Dedifferentiated amniotic fluid mesenchymal stem cell (primary cell): ENCODE measurements at regions not wholly inside any gene's neighbourhood (a gene's known extent, or its start where the extent isn't known, plus 50 kb on each side); places are given as distances from the start of the nearest gene placed in this dataset.

Experiments used
- DNase-seq: peaks from one replicate; pipeline ENCODE4 v3.0.0-alpha.2; 2016; ENCODE audit errors: extremely low spot score

DNA sequence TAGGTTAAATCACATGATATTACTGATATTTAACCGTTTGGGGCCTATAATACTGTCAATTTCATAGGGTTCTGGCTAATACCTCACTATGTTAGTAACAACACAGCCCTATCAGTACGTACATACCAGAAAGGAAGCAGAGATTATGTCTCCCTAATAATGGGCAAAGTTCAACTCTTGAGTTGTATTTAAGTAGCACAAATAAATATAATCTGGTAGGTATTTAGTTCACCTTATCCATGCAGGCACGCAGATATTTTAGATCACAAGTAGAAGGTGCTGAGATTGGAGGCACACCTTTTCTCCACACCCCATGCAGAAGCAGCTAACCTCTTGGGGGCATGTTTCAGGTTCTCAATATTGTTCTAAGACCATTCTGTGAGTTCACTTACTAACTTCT lies 118.9 kb downstream of the IRS1 start:
- no peak for DNase-seq

DNA sequence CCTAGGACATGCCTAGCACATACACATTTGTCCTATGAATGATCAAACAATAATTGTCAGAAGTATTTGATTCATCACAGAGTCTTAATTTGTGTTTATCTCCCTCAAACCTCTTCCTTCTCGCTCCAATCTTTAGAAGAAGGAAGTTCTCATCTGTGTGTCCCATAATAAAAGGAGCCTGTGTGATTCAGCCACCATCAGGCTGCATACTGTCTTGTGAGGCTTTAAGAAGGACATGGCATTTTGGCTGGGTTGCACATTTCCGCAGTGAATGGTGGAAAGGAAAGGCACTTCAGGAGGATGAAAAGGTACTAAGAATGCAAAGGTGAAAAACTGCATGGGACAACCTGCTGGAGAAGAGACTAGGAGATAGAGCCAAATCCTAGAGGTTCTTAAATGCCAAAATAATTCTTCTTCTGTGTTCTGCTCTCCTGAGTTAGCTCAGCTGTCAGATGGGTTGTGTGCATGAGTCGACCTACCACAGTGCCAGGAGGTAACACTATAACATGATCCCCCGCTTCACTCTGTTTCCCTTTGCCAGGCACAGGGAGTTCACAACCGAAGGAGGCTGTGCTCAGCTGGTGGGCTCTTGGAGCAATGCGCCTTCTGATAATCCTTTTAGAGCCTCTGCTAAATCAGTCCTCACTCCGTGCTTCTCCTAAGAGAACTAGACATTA lies 120.1 kb downstream of the IRS1 start:
- no peak for DNase-seq

DNA sequence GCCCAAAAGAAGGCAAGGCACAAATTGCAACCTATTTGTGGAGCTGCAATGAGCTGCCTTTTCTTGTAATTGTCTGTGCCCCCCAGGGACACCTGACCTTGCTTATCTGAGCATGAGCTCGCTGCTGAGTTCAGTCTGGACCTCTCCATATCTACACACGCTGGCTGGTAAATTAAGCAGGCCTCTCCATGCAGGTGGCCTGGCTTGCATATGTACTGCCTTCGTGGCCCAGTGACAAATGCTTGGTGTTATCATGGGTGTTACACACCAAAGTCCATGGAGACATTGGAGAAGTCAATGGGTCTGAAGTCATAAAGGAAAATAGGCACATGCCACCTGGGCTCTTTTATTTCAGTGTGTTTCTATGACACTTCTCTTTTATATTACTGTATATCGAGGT lies 121.2 kb downstream of the IRS1 start:
- DNase-seq, result no peak

DNA sequence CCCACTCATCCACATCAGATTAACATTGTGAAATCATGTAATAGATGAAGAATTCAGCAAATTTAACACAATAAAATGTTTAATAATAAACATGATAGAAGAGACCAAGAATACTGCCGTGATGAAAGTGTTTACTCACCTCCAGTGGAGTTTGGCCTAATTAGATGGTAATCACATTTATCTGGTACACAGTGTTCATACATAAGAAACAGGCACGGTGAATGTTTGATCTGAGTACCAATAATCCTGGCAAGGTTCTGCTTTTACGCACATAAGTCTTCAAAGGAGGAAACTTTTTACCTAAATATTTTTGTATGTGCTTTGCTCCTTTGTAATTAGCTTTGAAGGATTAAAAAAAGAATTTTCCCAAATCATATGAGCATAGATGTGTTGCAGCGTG lies 122.5 kb downstream of the IRS1 start:
- DNase-seq, result no peak

DNA sequence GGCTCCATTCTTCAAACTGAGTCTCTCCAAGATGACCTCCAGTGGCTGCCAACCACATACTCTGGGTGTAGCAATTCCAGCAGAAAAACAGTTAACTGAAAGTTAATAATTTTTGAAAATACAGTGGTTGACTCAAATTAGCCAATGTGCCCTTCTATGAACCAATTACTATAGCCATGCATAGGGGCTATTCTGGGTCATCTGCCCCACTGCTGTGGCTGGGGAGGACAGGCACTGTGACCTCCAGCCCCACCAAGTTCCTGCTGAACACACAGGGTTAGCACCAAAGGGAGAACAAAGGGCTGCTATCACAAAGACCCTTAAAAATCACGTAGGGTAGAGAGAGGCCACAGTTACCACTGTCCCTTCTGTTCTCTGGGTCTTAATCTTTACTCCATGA lies 123.0 kb downstream of the IRS1 start:
- no peak for DNase-seq

DNA sequence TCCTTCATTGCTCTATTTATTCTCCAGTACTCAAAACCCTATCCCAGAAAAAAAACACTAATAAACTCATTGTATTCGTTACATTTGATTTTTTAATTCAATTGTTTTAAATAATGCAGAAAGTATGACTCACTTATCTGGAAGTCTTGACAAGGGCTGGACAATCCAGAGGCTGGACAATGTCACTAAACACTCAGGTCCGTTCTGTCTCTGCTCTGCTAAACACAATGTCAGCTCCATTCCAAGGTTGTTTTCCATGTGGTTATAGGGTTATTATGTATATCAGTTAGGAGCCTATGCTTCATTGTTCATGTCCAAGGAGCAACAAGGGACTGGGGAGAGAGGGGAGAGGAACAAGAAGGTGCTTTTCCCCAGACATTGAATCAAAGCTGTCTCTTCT lies 125.5 kb downstream of the IRS1 start:
- no peak for DNase-seq

DNA sequence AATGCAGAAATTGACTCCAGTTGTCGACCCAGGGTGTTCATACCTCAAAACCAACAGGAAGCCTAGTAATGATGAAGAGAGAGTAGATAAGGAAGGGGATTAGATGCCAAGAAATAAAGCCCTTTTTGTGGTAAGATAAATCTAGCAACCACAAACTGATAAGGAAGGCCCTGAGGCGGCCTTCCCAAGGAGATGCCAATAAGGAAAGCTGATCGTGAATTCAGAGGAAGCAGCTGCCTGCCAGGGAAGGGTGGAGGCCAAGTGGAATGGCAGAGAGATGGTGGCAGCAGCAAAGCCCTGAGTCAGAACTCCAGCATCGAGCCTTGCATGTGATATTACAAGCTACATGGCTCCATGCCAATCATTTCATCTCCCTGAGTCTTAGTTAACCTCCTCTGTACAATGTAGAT lies 126.3 kb downstream of the IRS1 start:
- DNase-seq, result peak; percentile 68

DNA sequence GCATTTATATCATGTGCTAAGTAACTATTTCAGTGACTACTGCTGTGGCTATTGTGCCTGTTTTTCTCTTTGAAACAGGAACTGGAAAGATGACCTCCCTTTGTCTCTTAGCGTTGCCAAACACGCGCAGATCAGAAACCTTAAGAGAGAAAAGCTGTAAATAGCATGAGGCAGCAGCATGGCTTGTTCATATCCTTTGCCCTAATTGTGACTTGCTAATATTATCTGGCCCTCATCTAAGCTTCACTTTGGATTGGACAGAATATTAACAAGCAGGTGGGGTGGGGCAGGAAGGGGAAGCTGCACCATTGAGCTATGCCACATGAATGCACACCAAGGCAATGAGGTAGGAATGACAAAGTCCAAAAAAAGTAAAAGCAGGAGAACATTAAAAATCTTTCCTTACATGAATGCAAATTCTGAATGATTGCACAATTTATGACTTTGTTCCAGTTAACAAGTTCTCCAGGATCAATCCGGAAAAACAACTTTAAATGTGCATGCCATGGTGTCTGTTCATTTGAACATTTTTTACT lies 128.4 kb downstream of the IRS1 start:
- DNase-seq, result no peak

DNA sequence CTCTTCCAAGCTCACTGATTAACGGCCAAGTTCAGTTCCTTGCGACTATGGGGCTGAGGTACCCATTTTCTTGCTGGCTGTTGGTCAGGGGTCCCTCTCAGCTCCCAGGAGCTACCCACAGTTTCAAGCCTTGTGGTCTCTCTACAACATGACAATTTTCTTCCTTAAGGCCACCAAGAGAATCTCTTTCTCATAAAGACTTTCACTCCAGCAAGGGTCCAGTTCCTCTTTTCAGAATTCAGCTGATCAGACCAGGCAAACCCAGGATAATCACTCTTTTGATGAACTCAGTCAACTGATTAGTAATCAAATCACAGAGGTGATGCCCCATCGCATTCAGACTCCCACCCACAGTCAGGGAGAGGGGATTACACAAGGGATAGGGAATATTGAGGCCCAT lies 129.7 kb downstream of the IRS1 start:
- no peak for DNase-seq

DNA sequence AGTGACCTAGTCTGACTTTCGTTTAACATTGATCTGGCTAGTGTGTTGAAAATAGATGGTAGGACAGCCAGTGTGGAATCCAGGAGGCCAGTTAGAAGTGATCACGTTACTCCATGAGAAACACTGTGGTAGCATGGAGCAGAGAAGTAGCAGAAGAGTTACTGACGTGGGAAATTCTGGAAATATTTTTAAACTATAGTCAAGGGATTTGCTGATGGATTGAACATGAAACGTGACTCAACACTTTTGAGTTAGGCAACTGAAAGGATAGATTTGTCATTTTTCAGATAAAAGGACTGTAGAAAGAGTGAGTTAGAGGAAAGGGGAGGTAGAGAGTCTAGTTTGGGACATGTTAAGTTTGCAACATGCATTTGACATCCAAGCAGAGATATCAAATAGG lies 130.4 kb downstream of the IRS1 start:
- DNase-seq, result no peak

DNA sequence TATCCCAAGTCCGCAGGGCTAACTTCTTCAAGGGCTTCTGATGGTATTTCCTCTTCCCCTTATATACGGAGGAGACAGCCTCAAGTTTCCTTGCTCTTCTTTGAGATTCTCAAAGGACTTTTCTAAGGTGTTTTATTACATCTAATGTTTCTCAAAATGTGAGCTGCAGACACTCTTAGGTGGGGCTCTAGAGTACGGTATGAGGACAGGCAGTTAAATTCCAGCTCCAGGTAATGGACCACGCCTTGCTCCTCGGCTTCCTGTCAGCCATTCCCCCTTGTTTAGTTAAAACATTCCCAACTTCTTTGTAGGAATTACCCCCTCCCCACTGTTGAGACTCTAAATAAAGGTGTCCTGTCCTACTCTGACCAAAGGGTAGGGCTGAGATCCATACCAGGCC lies 131.9 kb downstream of the IRS1 start:
- no peak for DNase-seq

DNA sequence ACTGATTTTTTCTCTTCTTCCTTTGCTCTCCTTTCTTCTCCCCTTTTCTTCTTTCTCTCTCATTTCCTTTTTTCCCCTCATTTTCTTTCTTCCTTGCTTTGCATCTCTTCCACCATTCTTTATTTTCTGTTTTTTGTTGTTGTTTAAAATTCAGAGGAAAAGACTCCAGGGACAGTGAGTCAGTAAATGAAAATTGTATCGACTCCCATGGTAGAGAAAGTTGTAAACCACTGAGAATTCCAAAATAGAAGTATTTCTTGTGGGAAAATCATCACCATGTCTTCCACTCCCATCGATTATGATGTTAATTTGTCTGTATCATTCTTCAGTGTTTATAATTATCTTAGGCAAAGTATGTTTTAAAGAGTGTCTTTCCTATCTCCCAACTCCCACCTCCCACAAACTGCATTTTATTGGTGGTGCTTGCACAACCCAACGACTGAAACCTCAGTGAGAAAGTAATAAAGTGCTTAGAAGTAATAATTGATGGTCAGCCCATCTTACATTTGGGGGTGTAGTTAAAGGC lies 134.3 kb downstream of the IRS1 start:
- no peak for DNase-seq

DNA sequence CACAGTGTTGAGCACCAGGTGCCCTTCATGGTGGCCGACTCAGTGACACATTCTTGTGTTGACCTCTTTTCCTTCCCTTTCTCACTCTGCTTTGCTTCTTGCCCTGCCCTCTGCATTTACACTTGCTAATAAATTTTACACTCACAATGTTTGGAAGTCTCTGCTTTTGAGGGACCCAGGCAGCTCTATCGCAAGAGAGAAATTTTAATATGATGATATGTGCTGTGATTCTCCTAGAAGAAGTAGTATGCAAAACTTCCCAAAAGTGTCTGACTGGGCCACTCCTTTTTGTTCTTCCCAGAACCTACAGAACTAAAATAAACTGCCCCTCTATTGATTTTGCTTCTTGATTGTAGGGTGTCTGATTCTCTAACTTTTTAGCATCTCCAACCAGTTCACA lies 135.0 kb downstream of the IRS1 start:
- DNase-seq, result no peak

DNA sequence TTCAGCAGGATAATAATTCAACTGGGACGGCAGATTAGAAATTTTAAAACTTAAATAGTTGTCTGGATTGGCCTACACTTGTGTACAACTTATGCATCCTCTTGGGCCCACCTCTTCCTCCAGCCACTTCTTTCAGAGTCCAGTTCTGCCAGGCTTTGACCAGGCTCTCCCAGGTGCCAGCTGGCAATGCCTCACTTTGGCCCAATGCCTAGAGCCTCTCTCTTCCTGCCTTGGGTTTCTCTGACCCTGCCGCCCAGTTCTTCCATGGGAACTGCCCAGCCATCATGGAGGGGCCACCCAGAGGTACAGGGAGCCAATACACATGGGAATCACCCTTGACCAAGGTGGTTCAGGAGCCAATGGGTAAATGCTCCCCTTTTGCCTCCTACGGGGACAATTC lies 135.5 kb downstream of the IRS1 start:
- DNase-seq, result no peak

DNA sequence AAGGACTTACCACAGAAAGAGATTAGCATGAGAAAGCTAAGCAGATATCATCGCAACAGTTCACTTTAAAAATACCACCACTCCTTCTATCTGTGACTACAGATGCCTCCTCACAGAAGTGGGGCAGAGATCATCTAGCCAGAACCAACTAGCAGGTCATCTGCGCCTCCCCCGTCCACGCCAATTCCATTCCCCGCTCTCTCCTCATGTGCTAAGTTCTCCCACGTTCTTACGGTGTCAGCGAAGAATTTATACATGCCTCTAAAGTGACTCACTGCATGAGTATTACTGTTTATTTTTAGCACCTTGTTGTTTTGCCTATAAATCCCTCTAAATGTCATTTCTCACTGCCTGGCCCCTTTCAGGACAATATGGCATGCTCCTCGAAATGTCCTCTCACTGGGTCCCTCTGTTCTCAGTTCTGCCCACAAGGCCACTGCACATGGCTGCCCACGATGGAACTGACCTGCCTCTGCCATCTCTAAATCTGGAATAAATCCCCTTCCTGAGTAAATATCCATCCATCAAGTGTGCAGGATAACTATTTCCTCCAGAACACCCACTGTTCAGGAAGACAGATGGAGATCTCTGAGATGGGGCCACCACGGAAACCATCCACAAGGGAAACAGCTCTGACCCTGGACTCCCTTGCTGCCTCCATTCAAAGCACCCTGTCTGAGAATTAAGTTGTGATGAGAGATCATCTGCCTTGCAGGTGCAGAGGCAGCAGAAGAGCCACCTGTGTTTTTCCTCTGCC lies 137.7 kb downstream of the IRS1 start:
- DNase-seq, result peak; percentile 63

DNA sequence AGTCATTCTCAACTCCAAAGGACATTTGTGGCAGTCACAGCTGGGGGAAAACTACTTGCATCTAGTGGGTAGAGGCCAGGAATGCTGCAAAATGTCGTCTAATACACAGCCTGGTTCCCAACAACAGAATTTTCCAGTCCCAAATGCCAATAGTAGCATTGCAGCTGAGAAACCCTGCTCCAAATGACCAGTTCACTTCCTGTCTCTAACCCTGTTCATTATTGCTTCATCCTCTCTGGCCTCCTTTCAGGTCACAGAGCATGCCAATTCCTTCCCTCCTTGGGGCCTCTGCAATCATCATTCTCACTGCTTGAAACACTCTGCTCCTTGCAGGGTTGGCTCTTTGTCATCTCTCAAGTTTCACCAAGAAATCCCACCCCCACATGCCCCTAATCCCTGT lies 139.1 kb downstream of the IRS1 start:
- DNase-seq, result peak; percentile 80

DNA sequence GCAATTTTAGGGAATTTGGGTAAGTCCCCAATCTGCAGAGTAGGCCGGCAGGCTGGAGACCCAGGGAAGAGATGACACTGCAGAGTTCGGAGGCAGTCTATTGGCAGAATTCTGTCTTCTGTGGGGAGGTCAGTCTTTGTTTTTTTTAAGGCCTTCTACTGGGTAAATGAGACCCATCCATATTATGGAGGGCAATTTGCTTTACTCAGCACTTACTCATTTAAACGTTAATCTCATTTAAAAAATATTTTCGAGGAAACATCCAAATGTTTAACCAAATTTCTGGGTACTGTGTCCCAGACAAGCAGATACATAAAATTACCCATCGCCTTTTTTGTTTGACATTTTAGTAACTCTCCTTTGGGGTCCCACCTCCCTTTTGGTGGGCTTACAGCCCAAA lies 139.5 kb downstream of the IRS1 start:
- no peak for DNase-seq

DNA sequence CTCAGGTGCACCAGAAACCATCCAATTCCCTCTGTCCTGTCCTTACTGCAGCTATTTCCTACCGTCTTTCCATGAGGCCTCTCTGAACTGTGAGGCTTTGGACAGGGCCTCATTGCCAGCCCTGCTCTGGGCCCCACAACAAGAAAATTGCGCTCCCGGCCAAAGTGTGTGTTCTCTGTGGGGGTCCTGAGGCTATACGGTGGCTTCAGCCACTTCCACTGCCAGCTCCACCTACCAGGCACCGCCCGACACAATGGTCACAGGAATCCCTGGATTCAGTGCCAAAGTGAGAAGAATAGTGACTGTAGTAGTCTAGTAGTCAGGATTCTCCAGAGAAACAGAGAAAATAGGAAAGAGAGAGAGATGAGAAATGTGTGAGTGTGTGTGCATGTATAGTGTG lies 140.2 kb downstream of the IRS1 start:
- no peak for DNase-seq

DNA sequence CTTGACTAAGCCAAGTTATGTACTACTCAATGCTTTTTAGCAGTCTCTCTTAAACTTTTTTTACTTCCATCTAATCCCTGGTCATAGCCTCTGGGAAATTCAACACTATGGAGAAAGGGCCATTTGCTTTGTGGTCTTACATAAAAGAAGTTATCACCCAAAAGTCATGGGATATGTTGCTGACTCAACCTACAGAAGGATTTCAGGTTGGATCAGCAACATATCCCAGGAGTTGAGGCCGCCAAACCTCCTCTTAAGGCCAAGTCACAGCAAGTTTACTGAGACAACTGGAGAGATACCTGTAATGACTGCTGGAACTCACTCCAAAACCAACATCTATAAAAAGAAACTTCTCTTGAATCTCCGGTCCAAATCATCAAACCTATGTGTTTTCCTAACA lies 141.1 kb downstream of the IRS1 start:
- no peak for DNase-seq

DNA sequence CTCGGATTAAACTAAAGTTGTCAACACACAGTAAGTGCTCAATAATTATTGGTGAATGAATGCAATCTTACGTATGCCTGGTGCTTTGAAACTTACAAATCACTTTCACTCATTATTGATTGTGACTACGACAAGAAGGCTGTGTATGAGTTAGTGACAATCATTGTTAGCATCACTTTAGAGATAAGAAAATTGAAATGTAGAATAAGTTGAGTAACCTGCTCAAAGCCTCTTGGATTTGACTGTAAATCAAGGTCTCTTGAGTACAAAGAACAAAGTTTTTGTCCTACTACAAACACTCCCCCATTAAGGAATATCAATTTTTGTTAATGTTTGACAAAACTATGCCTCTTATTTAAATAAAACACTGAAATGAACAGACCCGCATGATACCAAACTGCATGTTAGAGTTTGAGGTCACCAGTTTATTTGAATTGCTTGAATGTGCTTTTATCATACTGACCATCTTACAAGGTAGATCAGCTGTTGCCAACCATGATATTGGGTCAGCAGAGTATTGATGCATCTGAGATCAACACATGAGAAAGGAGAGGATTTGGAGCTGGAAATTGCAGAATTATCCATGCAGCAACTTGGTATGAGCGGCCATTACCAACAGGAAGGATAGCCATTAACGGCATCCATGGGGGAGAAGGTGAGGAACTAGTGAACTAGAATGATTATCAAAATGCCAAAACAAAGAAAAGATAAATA lies 142.1 kb downstream of the IRS1 start:
- no peak for DNase-seq

DNA sequence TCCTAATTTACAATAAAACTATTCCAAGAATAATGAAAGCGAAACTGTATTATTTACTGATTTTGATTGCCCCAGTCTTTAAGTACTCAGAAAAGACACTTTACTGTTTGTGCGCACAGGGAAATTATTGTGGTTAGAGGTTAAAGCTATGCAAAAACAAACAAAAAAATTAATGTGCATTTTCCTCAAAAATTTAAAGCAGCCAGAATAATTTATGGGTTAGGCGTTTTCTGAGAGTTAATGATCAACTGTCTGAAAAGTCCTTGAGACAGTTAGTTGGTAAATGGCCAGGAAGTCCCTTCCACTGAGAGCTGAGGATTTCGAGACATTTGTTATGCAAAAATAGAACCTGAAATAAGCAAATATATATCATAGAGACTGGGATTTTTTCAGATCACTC lies 143.3 kb downstream of the IRS1 start:
- DNase-seq, result no peak

DNA sequence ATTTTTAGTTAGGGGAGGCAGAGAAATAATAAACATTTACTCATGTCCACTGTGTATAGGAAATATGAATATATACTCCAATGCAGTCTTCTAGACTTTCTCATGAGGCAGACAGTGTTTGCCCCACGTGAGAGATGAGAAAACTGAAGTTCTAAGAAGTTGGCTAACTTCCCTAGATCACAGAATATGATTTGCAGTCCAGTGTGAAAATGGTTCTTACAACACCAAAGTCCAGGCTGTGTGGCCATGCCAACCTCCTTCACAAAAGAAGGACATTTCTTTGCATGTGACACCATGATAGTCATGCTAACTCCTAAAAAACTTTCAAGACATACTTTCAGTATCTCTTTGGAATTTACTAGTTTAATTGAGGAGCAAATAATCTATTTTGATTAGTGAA lies 143.7 kb downstream of the IRS1 start:
- DNase-seq, result no peak
